ENCODE measurements at regions not wholly inside any gene's neighbourhood (a gene's known extent, or its start where the extent isn't known, plus 50 kb on each side); places are given as distances from the start of the nearest gene placed in this dataset.

- DNase-seq, result no peak
Observed at GRCh38 chr14:22024137-22024536, 350.5 kb upstream of the OR4E1 start.

- no peak for DNase-seq
Observed at GRCh38 chr14:22018890-22019289, 345.3 kb upstream of the OR4E1 start.

GRCh38 chr14:22012452-22012851 lies 338.8 kb upstream of the OR4E1 start:
- no peak for DNase-seq

GRCh38 chr14:22011253-22011642 lies 337.6 kb upstream of the OR4E1 start:
- no peak for DNase-seq

GRCh38 chr14:22010545-22011252 lies 337.1 kb upstream of the OR4E1 start:
- no peak for DNase-seq

- DNase-seq, result no peak
Observed at GRCh38 chr14:22008766-22009165, 335.1 kb upstream of the OR4E1 start.

- DNase-seq, result no peak
Observed at GRCh38 chr14:22007784-22008412, 334.3 kb upstream of the OR4E1 start.

- DNase-seq, result no peak
Observed at GRCh38 chr14:22007363-22007762, 333.7 kb upstream of the OR4E1 start.

- no peak for DNase-seq
Observed at GRCh38 chr14:22003461-22003860, 329.8 kb upstream of the OR4E1 start.

- DNase-seq, result no peak
Observed at GRCh38 chr14:22002860-22003284, 329.3 kb upstream of the OR4E1 start.

- DNase-seq, result no peak
Observed at GRCh38 chr14:21999402-21999801, 325.8 kb upstream of the OR4E1 start.

GRCh38 chr14:21997300-21997699 lies 323.7 kb upstream of the OR4E1 start:
- no peak for DNase-seq

GRCh38 chr14:21995332-21995731 lies 321.7 kb upstream of the OR4E1 start:
- DNase-seq, result no peak

GRCh38 chr14:21993837-21994236 lies 320.2 kb upstream of the OR4E1 start:
- DNase-seq, result no peak

- no peak for DNase-seq
Observed at GRCh38 chr14:21993070-21993469, 319.5 kb upstream of the OR4E1 start.

- no peak for DNase-seq
Observed at GRCh38 chr14:21991130-21991529, 317.5 kb upstream of the OR4E1 start.

GRCh38 chr14:21990116-21990515 lies 316.5 kb upstream of the OR4E1 start:
- DNase-seq, result no peak

GRCh38 chr14:21989090-21989489 lies 315.5 kb upstream of the OR4E1 start:
- DNase-seq, result no peak

- DNase-seq, result no peak
Observed at GRCh38 chr14:21988413-21988812, 314.8 kb upstream of the OR4E1 start.

GRCh38 chr14:21987937-21988336 lies 314.3 kb upstream of the OR4E1 start:
- no peak for DNase-seq

- no peak for DNase-seq
Observed at GRCh38 chr14:21985081-21985480, 311.5 kb upstream of the OR4E1 start.

GRCh38 chr14:21978999-21979314 lies 305.3 kb upstream of the OR4E1 start:
- DNase-seq, result no peak

GRCh38 chr14:21978184-21978998 lies 304.8 kb upstream of the OR4E1 start:
- DNase-seq, result peak in 3 of 14 donors; percentile 1 to 6 (median 2)

GRCh38 chr14:21974741-21975140 lies 301.1 kb upstream of the OR4E1 start:
- DNase-seq, result no peak

Data from C1 segment of cervical spinal cord (tissue), 14 donors.